Sigmoid colon (tissue), 4 donors: ENCODE measurements at regions not wholly inside any gene's neighbourhood (a gene's known extent, or its start where the extent isn't known, plus 50 kb on each side); places are given as distances from the start of the nearest gene placed in this dataset.

Source experiments
- EP300 ChIP-seq, 4 donors: sonication (generic); formaldehyde crosslinking; IDR thresholded peaks; one replicate each; pipeline ENCODE4 v1.6.1; 2017; ENCODE audit warnings: antibody characterized with exemption in 4 of 4
- POLR2AphosphoS5 ChIP-seq, 4 donors: sonication (generic); formaldehyde crosslinking; IDR thresholded peaks; one replicate each; pipeline ENCODE4 v1.6.1; 2017; ENCODE audit warnings: antibody characterized with exemption in 4 of 4
- TF ChIP-seq, protein P1 (sequence below), 4 experiments: fragments of 450-650 bp in 3 of 4; fragments of 200-600 bp in 1 of 4; IDR thresholded peaks; one replicate each; pipeline ENCODE4 v1.5.1; 2016 to 2019; ENCODE audit warnings: antibody characterized with exemption in 4 of 4, mild to moderate bottlenecking in 3 of 4, moderate library complexity in 2 of 4

DNA sequence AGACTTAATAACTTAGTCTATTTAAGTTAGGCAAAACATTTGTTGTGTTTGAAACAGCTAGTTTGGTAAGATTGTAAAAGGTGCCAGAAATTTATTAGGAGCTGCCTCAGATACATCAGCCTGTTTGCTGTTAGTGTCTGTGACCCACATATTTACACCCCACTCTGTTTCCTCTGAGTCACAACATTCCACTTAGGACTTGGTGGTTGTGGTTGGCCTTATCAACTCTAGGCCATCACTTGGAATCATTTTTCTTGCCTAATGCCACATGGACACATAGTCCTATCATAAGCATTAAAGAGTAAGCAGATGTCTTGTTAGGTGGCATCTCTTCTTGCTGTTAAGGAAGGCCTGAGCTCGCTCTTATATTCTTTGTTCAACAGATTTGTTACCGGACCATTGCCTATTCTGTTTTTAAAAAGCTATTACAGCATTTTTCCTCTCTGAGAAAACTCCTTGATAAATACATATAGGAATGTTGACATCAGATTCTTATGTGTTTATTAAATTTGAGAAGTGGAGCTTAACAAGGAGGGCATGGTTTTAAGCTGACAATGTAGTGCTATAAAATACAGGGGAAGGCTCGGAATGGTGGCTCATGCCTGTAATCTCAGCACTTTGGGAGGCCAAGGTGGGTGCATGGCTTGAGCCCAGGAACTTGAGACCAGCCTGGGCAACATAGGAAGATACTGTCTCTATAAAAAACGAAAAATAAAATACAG lies 51.2 kb upstream of the PGRMC2 start:
- TF ChIP-seq, protein P1, sequence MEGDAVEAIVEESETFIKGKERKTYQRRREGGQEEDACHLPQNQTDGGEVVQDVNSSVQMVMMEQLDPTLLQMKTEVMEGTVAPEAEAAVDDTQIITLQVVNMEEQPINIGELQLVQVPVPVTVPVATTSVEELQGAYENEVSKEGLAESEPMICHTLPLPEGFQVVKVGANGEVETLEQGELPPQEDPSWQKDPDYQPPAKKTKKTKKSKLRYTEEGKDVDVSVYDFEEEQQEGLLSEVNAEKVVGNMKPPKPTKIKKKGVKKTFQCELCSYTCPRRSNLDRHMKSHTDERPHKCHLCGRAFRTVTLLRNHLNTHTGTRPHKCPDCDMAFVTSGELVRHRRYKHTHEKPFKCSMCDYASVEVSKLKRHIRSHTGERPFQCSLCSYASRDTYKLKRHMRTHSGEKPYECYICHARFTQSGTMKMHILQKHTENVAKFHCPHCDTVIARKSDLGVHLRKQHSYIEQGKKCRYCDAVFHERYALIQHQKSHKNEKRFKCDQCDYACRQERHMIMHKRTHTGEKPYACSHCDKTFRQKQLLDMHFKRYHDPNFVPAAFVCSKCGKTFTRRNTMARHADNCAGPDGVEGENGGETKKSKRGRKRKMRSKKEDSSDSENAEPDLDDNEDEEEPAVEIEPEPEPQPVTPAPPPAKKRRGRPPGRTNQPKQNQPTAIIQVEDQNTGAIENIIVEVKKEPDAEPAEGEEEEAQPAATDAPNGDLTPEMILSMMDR (IDR thresholded peaks at IDR 0.05), result no peak
- TF ChIP-seq POLR2AphosphoS5 (IDR thresholded peaks at IDR 0.05) (no peak), EP300 (IDR thresholded peaks at IDR 0.05) (no peak)
